ENCODE measurements at regions not wholly inside any gene's neighbourhood (a gene's known extent, or its start where the extent isn't known, plus 50 kb on each side); places are given as distances from the start of the nearest gene placed in this dataset.

DNA sequence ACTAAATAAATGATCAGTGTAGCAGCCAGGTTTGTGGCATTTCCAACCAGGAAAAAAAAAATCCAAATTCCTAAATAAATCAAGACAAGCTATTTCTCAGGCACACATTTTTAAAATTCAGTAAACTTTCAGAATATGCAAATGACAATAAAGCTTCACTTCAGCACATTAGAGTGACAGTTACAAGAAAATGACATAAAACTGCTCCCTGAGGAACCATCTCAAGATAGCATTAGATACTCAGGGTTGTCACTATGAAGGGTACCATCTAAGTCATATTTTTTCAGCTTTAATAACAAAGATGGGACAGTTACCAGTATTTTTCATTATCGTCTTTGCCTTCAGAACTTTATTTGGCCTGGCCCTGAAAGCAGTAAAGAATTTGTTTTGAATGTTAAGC is 411.3 kb upstream of the RASGEF1B start:
- H3K4me1 ChIP-seq (ENCODE audit: control insufficient read depth, insufficient read depth, low read length, poor library complexity, severe bottlenecking) = no peaks in the 10 kb centered on the region
- no peak overlapping the region for H3K4me3 ChIP-seq (ENCODE audit: extremely low read depth, insufficient read depth, low read length, poor library complexity, severe bottlenecking)
- no peaks in the 10 kb centered on the region for H3K36me3 ChIP-seq (ENCODE audit: control insufficient read depth, insufficient read depth, low read length)
- no peak overlapping the region for H3K27ac ChIP-seq (ENCODE audit: low read depth, low read length, severe bottlenecking)
- 80% methylated on average over 1 of the region's 1 CpG; no CpG with 5 or more reads in 1 of the 2 experiments for WGBS, 2 experiments (ENCODE audit: insufficient coverage in 2 of 2)
- H3K9me3 ChIP-seq (ENCODE audit: control insufficient read depth, low read length) = no peaks in the 10 kb centered on the region

DNA sequence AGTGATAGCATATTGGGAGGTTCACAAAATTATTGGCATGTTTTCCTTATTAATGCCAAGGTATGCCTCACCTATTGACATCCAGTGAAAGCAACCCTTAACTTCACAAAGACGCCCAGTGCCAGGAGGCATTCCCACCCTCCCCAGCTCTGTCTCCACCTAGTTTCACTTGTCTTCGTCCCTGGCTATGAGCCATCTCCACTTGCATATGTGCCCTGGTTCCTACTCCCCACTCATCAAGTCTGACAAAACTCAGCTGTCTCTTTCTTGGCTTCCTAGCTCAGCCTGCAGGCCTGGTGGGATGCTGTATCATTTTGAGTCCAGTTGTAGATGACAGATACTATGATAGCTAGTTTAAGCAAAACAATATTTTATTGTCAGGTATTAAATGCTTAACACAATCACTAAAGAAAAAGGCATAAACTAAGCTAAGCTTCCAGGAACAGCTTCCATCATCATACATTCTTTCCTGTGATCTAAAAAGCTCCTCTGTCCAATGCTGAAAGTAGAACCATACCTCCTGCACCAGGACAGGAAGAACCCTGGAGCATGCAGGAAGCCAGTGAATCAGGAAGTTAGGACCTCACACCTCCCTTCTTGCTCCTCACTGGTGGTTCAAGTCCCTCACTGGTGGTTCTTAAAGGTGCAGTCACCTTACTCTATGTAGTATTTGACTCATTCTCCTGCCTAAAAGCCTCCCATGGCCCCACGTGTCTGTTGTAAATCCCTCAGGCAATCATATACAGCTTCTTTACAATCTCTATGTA is 410.3 kb upstream of the RASGEF1B start:
- no peak overlapping the region for H3K4me3 ChIP-seq (ENCODE audit: extremely low read depth, insufficient read depth, low read length, poor library complexity, severe bottlenecking)
- no peaks in the 10 kb centered on the region for H3K4me1 ChIP-seq (ENCODE audit: control insufficient read depth, insufficient read depth, low read length, poor library complexity, severe bottlenecking)
- H3K36me3 ChIP-seq (ENCODE audit: control insufficient read depth, insufficient read depth, low read length) = no peaks in the 10 kb centered on the region
- H3K9me3 ChIP-seq (ENCODE audit: control insufficient read depth, low read length) = no peaks in the 10 kb centered on the region
- 84 to 88% methylated on average over 2 to 3 of the region's 3 CpGs for WGBS, 2 experiments (ENCODE audit: insufficient coverage in 2 of 2)
- no peak overlapping the region for H3K27ac ChIP-seq (ENCODE audit: low read depth, low read length, severe bottlenecking)

GRCh38 chr4:81876106-81876505 is 404.4 kb upstream of the RASGEF1B start:
- Histone ChIP-seq H3K36me3 (ENCODE audit: control insufficient read depth, insufficient read depth, low read length) (no peaks in the 10 kb centered on the region), H3K9me3 (ENCODE audit: control insufficient read depth, low read length) (peaks cover 7% of the 10 kb centered on the region), H3K4me3 (ENCODE audit: extremely low read depth, insufficient read depth, low read length, poor library complexity, severe bottlenecking) (no peak overlapping the region), H3K4me1 (ENCODE audit: control insufficient read depth, insufficient read depth, low read length, poor library complexity, severe bottlenecking) (peaks cover 3% of the 10 kb centered on the region), H3K27ac (ENCODE audit: low read depth, low read length, severe bottlenecking) (no peak overlapping the region)
- no CpG with 5 or more reads among the region's 3 CpGs for WGBS, 2 experiments (ENCODE audit: insufficient coverage in 2 of 2)

GRCh38 chr4:81874661-81875515 is 403.2 kb upstream of the RASGEF1B start:
- peaks cover 3% of the 10 kb centered on the region for H3K4me1 ChIP-seq (ENCODE audit: control insufficient read depth, insufficient read depth, low read length, poor library complexity, severe bottlenecking)
- H3K36me3 ChIP-seq (ENCODE audit: control insufficient read depth, insufficient read depth, low read length) = no peaks in the 10 kb centered on the region
- no peak overlapping the region for H3K4me3 ChIP-seq (ENCODE audit: extremely low read depth, insufficient read depth, low read length, poor library complexity, severe bottlenecking)
- peaks cover 13% of the 10 kb centered on the region for H3K9me3 ChIP-seq (ENCODE audit: control insufficient read depth, low read length)
- peak overlapping the region; percentile 59 for H3K27ac ChIP-seq (ENCODE audit: low read depth, low read length, severe bottlenecking)
- WGBS, 2 experiments (ENCODE audit: insufficient coverage in 2 of 2) = 0 to 58% methylated on average over 1 to 2 of the region's 3 CpGs

- peaks cover 13% of the 10 kb centered on the region for H3K9me3 ChIP-seq (ENCODE audit: control insufficient read depth, low read length)
- no peak overlapping the region for H3K4me3 ChIP-seq (ENCODE audit: extremely low read depth, insufficient read depth, low read length, poor library complexity, severe bottlenecking)
- no peaks in the 10 kb centered on the region for H3K4me1 ChIP-seq (ENCODE audit: control insufficient read depth, insufficient read depth, low read length, poor library complexity, severe bottlenecking)
- no peaks in the 10 kb centered on the region for H3K36me3 ChIP-seq (ENCODE audit: control insufficient read depth, insufficient read depth, low read length)
- WGBS, 2 experiments (ENCODE audit: insufficient coverage in 2 of 2) = 87 to 91% methylated on average over 4 of the region's 5 CpGs
- no peak overlapping the region for H3K27ac ChIP-seq (ENCODE audit: low read depth, low read length, severe bottlenecking)
These were observed 398.6 kb upstream of the RASGEF1B start for GRCh38 chr4:81870275-81870674.

DNA sequence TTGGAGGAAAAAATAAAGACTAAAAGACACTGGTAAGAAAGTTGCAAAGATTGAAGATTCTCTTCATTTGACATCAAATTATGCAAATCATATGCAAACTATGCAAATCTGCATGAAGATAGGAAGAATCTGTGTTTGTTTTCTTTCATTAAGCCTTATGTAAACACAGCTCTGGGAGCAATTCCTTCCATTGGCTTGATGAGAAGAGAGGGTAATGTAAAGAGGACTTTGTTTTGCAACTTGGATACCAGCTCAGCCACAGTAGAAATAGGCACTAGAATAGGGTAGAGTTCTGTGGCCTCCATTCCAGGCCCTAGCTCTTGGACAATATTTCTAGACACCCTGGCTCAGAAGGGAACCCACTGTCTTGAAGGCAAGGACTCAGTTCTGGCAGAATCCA is 388.4 kb upstream of the RASGEF1B start:
- Histone ChIP-seq H3K27ac (ENCODE audit: low read depth, low read length, severe bottlenecking) (no peak overlapping the region), H3K36me3 (ENCODE audit: control insufficient read depth, insufficient read depth, low read length) (no peaks in the 10 kb centered on the region), H3K4me3 (ENCODE audit: extremely low read depth, insufficient read depth, low read length, poor library complexity, severe bottlenecking) (no peak overlapping the region), H3K4me1 (ENCODE audit: control insufficient read depth, insufficient read depth, low read length, poor library complexity, severe bottlenecking) (no peaks in the 10 kb centered on the region), H3K9me3 (ENCODE audit: control insufficient read depth, low read length) (peaks cover 4% of the 10 kb centered on the region)

GRCh38 chr4:81854406-81854805 is 382.7 kb upstream of the RASGEF1B start:
- Histone ChIP-seq H3K36me3 (ENCODE audit: control insufficient read depth, insufficient read depth, low read length) (no peaks in the 10 kb centered on the region), H3K27ac (ENCODE audit: low read depth, low read length, severe bottlenecking) (no peak overlapping the region), H3K4me1 (ENCODE audit: control insufficient read depth, insufficient read depth, low read length, poor library complexity, severe bottlenecking) (no peaks in the 10 kb centered on the region), H3K9me3 (ENCODE audit: control insufficient read depth, low read length) (peaks cover 13% of the 10 kb centered on the region), H3K4me3 (ENCODE audit: extremely low read depth, insufficient read depth, low read length, poor library complexity, severe bottlenecking) (no peak overlapping the region)
- 90 to 93% methylated on average over 1 of the region's 1 CpG for WGBS, 2 experiments (ENCODE audit: insufficient coverage in 2 of 2)

GRCh38 chr4:81852031-81852715 is 380.5 kb upstream of the RASGEF1B start:
- H3K4me3 ChIP-seq (ENCODE audit: extremely low read depth, insufficient read depth, low read length, poor library complexity, severe bottlenecking) = no peak overlapping the region

DNA sequence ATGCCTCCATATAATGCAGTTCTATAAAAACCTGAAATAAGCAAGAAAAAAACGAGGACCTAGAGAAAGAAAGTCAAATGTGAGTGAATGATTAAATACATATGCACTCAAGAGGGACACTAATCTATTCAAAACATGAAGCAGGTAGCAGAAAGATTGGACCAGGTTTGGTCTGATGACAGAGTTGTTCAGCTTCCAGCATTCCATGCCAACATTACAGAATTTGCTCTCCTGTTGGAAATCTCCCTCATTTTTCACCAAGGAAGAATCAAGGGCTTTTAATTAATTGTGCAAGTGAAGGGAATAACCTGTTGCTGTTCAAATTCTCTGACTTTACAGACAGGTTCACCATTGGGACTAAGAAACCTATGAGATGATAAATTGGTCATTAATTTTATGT is 379.0 kb upstream of the RASGEF1B start:
- Histone ChIP-seq H3K27ac (ENCODE audit: low read depth, low read length, severe bottlenecking) (no peak overlapping the region), H3K4me1 (ENCODE audit: control insufficient read depth, insufficient read depth, low read length, poor library complexity, severe bottlenecking) (no peaks in the 10 kb centered on the region), H3K4me3 (ENCODE audit: extremely low read depth, insufficient read depth, low read length, poor library complexity, severe bottlenecking) (no peak overlapping the region), H3K9me3 (ENCODE audit: control insufficient read depth, low read length) (peaks cover 13% of the 10 kb centered on the region), H3K36me3 (ENCODE audit: control insufficient read depth, insufficient read depth, low read length) (no peaks in the 10 kb centered on the region)
- WGBS, 2 experiments (ENCODE audit: insufficient coverage in 2 of 2) = no CpG with 5 or more reads among the region's 1 CpG

More at GRCh38 chr4:81852031-81852715, 380.5 kb upstream of the RASGEF1B start:
- H3K27ac ChIP-seq (ENCODE audit: low read depth, low read length, severe bottlenecking) = no peak overlapping the region
- no peaks in the 10 kb centered on the region for H3K4me1 ChIP-seq (ENCODE audit: control insufficient read depth, insufficient read depth, low read length, poor library complexity, severe bottlenecking)
- no peaks in the 10 kb centered on the region for H3K36me3 ChIP-seq (ENCODE audit: control insufficient read depth, insufficient read depth, low read length)
- peaks cover 13% of the 10 kb centered on the region for H3K9me3 ChIP-seq (ENCODE audit: control insufficient read depth, low read length)
- 88 to 89% methylated on average over 1 of the region's 1 CpG for WGBS, 2 experiments (ENCODE audit: insufficient coverage in 2 of 2)

DNA sequence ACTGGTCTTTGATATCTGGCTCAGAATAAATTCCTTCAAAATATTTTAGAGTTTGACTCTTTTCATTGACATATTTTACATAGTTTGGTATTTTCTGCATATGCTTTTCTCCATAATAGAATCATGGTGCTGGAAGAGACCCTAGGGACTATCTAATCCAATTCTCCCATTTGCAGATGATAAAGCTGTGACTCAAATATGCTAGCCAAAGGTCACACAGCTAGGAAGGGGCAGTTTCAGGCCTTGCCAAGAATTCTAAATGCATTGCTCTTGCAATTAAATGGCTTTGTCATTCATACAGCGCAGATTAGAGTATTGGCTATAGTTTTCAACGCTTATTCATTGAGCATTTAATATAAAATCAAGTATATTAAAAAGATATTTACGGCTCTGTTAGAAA is 374.1 kb upstream of the RASGEF1B start:
- WGBS, 2 experiments (ENCODE audit: insufficient coverage in 2 of 2) = no CpG with 5 or more reads among the region's 3 CpGs
- peak overlapping the region; percentile 60 for H3K27ac ChIP-seq (ENCODE audit: low read depth, low read length, severe bottlenecking)
- no peaks in the 10 kb centered on the region for H3K9me3 ChIP-seq (ENCODE audit: control insufficient read depth, low read length)

More for the DNA sequence above, 374.1 kb upstream of the RASGEF1B start:
- Histone ChIP-seq H3K4me3 (ENCODE audit: extremely low read depth, insufficient read depth, low read length, poor library complexity, severe bottlenecking) (no peak overlapping the region), H3K36me3 (ENCODE audit: control insufficient read depth, insufficient read depth, low read length) (no peaks in the 10 kb centered on the region), H3K4me1 (ENCODE audit: control insufficient read depth, insufficient read depth, low read length, poor library complexity, severe bottlenecking) (peaks cover 5% of the 10 kb centered on the region)
